HG02610 (cell line): ENCODE measurements at regions not wholly inside any gene's neighbourhood (a gene's known extent, or its start where the extent isn't known, plus 50 kb on each side); places are given as distances from the start of the nearest gene placed in this dataset.

Source experiments
- ATAC-seq: cut with Tn5 transposase; IDR thresholded peaks from one replicate; pipeline ENCODE4 v1.9.1; 2021; ENCODE audit warnings: mild to moderate bottlenecking, moderate library complexity; ENCODE audit not compliant: unreplicated experiment

DNA sequence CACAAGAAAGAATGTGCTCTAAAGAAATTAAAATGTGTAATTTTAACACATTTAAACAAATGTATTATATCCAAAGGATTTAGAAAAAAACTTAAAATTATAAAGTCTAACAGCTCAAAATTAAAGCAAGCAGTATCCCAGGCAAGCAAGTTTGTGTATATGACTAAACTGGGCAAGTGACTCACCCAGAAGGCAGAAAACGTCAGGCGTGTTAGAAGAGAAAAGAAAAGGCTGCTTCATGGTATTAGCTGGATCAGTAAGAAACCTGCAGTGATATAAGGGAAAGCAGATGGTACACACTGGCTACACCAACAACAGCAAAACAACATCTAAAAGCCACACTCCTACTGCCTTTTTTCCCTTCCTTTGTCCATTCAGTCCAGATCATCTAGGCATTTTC, 250.6 kb upstream of the NDST3 start:
- ATAC-seq: no peak

DNA sequence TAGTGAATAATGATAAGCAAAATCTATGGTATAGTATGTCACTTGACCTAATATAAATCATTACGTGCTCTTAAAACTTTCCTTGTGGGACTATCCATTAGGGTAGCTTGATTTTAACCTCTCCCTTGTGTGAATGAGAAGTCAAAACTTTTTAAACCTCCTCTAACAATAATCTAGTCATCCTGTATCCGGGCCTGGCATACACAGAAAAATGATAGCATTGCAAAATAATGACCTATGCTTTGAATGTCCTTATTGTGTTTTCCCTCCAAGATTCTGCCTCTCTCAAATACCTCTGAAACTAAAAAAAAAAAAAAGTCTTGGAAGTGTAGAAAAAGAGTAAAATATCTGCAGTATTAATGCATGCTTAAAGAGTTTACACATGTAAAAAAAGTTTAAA, 250.0 kb upstream of the NDST3 start:
- no peak for ATAC-seq

DNA sequence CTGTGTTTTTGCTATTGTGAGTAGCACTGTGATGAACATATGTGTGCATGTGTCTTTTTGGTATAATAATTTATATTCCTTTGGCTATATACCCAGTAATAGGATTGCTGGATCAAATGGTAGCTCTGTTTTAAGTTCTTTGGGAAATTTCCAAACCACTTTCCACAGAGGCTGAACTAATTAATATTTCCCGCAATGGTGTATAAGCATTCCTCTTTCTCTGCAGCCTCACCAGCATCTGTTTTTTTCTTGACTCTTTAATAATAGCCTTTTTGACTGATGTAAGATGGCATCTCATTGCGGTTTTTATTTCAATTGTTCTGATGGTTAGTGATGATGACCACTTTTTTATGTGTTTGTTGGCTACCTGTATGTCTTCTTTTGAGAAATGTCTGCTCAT, 247.7 kb upstream of the NDST3 start:
- no peak for ATAC-seq

DNA sequence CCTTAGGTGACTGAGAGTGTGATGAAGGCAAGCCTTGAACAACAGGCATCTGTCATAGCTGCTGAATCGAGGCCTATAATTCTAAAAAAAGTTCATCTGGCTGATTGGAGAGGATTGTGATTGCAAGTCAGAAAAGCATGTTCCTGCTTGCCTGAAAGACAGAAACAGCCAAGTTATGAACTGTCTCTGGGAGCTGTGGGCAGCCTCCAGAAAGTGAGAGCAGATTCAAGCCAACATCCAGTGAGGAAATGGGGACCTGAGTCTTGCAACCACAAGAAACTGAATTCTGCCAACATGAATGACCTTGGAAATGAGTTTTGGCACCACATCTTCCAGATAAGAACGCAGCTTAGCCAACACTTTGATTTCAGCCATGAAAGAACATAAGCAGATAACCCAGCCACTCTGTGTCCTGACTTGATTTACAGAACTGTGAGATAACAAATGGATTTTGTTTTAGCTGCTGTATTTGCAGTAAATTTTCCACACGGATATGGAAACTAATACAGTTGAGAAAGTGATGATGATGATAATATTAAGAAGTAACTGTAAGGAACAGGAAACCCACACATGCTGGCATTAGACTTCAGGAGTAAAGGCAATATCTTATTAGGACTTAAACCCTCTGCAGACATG, 240.3 kb upstream of the NDST3 start:
- no peak for ATAC-seq

DNA sequence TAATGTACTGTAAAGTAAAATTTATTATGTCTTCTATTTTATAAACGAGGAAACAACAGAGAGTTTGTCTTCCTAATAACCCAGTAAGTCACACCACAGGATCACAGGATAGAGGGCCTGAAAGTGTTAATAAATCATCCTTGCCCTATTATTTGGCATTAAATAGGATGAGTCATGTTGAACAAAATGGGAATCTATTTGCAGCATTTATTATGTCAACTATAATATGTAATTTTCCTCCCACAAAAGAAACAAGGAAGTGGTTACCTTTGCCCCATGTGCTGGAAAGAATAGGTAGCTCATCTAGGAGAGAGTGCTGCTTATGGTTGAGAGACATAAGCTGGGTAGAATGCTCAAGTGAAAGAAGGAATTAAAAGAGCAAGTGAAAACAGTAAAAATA, 237.6 kb upstream of the NDST3 start:
- ATAC-seq: no peak

DNA sequence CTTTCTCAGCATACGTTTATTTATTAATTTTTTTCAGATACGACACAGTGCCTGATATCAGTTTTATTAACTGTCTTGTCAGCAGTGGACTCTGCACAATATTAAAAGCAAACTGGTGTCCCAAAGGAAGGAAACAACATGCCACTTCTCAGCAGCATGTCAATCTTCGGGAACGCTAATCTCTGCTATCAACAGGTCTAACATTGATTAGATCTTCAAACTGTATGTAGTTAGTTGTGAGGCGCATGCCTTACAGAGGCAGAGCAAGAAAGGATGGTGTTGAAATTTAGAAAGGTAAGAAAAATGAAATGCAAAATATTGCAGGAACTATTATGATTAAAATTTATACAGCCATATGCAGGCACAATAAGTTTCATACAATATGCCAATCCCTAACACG, 233.7 kb upstream of the NDST3 start:
- ATAC-seq: no peak

DNA sequence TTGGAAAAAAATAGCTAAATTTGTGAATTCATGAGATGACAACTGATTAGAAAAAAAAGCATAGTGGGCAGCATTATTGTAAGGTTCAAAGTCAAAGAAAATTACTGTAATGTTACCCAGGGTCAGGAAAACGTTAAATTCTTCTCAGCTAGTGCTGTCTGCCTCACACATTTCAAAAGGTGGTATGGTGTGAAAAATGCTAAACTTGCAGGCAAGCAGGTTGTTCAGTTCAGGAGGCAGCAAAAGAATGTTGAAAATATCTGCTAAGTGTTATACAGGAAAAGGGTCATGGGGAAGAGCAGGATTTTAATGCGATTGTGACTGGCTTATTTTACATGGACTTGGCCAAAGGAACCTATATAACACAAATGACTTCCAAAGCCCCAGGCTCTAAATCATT, 232.5 kb upstream of the NDST3 start:
- ATAC-seq: no peak

DNA sequence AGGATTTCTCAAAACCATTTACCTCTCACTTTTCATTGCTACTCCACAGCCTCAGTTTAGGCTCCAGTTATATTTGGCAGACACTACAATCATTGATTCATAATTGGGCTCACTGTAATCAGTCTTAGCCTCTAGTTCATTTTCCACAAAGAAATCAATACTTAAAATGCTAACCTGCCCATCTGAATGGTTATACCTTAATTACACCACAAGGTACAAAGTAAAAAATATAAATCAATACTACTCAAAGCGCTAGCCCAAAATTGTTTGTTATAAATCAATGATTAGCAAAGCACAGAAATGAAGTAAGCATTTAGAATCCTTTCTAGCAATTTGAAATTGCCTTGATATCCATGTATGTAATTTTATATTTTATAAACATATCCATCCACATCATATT, 222.6 kb upstream of the NDST3 start:
- no peak for ATAC-seq

DNA sequence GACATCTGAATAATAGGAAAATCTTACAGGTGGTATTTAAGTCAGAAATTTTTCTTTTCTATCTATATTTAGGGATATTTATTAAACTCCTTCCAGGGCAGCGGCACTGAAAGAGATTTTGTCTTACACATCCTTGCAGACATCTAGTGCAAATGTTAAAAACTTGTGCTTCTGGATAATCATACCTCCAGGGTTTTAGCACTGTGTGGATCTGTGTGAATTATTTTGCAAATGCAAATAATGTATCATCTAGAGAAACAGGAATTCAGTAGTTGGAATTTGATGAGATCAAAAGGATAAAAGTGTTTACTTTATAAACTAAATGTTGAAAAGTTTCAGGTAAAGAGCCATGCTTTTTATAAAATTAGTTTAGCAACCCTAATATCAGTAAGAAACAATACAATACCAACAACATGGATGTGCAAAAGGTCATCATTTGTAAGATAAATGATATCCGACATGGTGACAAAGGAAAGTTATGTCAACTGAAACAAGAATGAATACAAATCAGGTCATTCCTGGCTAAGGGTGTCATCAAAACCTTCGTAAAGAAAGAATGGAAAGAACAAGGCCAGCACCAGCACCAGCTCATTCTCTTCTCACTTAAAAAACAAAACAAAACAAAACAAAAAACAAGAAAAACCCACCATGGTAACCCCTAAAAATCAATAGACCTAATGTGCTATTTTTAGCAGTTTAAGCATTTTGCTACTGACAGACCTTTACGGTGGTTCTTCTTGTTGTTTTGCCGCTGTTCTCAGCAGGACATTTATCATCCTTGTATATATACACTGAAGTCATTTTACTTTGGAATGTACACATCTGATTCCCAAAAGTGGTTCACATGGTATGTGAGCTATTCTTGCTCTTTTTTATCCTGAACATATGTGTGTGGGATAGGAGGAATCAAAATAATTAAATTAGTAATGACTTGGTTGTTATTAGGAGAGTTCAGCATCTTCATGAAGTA, 219.7 kb upstream of the NDST3 start:
- ATAC-seq: no peak

DNA sequence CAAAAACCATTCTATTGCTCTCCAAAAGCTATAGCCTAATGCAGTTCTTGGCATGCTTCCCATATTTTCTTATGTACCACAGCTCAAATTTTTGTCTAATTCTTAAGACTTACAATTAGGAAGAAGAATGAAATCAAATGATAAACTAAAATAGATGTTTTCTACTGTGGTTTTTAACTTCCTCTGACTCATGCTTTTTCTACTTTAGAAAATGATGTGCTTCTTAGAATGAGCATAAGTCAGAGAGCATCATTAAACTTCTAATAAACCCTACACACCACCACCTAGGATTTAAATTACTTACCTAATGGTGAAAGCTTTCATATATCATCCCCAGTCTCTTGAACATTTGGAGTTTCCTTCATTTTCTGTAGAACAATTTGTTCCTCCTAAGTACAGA, 217.0 kb upstream of the NDST3 start:
- no peak for ATAC-seq

DNA sequence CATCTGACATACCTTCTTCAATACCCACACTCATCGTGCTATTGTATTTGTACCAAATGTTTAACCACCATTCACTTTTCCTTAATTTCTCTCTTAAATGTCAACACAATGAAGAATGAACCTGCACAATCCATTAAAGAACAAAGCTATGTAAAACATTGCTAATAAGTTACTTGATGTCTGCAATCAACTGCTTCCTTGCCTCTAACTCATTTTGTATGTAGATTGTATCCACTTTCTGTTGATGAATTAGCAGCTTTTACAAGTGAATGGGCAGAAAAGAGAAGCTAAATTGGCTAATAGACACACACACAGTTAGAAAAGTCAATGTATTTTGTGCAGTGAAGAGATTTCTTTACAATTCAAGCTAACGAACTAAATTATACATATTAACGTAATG, 212.5 kb upstream of the NDST3 start:
- ATAC-seq: no peak

DNA sequence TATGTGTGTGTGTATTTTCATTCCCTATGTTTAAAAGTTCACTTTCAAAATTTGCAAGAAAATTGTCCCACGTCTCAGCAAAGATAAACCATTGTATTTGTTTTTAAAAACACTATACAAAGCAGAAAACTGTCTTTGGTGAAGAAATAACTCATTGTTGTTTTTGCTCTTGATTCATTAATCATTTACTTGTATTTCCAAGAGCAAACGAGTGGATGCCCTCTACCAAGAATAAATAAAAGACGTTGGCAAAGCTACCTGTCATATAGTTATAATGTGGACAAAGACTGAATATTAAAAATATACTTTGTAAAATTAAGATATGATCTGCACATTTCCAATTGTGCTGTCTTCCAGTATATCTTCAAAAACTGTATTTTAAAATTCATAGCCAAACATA, 210.9 kb upstream of the NDST3 start:
- ATAC-seq: no peak

DNA sequence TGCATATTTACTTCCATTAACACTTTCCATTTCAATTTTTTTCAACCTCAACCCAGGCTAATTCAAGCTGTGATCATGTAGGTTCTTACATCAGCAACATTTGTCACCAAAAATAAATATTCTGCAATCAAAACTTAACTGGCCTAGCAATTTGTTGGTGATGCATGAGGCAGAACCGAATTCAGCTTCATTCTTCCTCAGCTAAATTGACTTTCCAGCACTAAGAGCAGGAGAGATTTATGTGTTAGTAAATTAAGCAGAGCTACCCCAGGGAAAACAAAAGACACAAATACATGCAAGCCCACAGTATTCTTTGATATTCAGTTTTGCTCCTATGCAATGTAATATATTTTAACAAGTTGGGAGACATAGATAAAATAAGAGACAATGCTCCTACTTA, 208.7 kb upstream of the NDST3 start:
- no peak for ATAC-seq

DNA sequence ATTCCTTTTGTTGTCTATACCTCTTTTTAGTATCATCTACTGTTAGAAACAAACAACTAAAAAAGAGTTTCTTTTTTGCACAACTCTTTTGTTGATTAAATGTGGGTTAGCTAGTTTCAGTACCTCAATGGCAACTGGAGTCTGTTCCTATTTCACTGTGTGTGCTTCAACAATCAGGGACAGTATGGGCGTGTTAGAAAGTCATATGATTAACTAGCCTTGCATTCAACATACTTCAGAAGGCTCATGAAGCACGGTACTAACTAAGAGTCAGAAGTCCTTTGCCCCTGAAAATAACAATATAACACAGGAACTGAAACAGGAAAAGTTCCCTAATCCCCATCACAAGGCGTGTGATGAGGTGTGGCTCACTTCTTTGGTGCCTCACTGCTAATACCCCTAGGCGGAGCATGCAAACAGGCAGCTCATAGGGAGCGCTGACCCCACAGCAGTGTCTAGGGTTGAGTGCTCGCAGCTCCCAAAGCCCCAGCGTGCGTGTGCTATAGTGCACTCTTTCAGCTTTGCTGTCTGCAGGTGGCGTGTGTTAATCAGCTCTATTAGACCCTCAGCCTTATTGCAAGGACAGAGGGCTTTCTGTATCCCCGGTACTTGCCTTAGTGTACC, 203.1 kb upstream of the NDST3 start:
- ATAC-seq: no peak

DNA sequence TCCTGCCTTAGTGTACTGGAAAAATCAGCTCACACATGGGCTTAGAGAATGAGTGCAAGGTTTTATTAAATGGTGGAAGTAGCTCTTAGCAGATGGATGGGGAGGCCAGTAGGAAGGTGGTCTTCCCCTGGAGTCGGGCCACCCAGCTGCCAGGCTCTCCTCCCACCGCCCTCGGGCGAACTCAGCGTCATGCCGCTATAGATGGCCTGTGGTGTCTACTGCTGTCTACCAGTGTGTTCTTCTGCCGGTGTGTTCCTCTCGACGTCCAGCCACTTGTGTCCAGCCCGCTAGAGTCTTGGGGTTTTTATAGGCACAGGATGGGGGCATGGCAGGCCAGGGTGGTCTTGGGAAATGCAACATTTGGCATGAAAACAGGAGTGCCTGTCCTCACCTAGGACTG, 198.7 kb upstream of the NDST3 start:
- ATAC-seq: no peak

DNA sequence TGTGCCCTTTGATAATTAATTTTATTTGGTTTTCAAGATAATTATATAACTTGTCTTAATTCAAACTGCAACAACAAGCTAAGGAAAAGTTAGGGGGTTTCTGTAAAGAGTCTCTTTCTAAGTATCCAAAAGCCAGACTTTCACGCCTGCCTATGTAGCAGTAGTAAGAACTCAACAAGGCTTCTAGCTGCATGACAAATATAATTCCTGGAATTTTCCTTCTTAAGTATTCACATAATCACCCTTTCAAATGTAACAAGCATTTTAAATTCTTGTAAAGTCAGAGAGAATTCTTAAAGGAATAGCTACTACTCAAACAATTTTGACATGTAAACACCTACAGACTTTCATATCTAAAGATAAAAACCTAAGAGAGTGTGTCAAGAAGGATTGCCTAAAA, 189.7 kb upstream of the NDST3 start:
- ATAC-seq: no peak

DNA sequence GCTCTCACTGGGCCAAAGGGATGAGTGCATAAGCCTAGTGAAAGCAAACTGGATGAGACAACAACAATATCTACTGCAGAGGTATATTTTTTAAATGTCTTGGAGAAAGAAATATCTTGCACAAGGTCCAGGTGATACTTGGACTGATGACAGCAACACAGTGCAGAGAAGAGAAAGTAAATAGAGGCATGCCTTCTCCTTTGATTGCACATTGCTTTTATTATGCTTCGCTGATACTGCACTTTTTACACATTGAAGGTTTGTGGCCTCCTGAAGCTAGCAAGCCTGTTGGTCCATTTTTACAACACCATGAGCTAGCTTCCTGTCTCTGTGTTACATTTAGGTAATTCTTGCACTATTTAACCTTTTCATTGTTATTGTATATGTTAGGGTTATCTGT, 189.0 kb upstream of the NDST3 start:
- no peak for ATAC-seq

DNA sequence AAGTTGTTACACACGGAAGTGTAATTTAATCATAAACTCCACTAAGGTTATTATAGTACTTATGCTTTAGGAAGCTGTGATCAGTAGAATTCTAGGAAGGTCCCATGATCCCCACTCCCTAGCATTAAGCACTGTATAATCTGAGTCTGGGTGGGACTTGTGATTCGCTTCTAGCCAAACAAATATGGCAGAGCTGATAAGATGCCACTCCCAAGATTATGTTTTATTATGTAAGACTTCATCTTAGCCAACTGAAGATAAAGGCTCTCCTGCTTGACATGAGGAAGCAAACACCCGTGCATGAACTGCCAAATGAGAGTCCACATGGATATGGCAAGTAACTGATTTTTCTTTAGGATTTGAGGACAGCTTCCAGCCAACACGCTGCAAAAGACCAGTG, 186.4 kb upstream of the NDST3 start:
- ATAC-seq: no peak

DNA sequence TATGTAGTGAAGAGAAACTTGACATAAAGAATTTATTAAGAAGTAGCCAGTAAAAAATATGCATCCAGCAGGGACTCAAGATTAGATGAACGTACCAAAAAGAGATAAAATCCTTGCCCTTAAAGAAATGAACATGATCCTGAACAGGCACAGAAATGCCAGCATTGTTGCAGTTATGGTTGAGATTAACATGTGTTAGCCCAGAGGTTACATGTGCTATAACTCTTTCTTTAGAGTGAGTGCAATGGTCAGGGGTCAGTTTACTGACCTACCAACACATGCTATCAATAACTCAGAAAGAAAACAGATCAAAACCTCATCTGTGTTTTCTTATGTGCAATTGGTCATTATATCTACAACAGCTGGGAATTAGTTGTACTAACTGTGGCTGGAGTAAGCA, 166.1 kb upstream of the NDST3 start:
- no peak for ATAC-seq

DNA sequence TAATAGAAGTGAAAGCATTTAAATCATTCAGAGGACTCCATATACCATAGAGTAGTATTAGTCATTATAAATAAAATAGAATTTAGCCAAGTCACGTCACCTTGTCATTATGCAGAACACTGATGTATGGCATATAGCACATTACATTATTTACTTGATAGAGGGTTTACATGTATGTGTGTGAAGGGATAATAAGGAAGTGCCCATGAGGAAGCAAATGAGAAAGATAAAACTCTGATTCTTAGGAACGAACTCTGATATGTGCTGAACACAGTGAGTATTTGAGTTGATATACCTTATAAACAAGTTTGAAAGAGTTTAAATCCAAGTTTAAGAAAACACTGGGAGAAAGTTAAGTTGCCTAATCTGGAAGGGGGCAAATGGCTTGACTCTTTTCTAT, 160.5 kb upstream of the NDST3 start:
- ATAC-seq: no peak

DNA sequence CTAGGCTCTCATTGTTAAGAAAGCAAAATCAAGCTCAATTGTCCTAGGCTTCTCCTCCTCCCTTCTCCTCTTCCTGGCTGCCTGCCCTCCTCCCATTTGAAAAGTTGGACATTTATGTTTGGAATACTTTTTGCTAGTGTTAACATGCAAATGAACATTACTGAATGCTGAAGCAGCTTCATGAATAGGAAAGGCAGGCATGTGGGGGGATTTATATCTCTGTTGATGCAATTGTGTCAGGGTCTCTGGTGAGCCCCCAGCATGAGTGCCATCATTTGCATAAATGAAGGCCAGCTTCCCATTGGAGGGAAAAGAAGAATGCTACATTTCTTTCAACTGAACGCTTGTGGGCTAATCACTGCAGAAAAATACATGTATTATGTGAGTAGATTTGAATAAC, 160.1 kb upstream of the NDST3 start:
- no peak for ATAC-seq

DNA sequence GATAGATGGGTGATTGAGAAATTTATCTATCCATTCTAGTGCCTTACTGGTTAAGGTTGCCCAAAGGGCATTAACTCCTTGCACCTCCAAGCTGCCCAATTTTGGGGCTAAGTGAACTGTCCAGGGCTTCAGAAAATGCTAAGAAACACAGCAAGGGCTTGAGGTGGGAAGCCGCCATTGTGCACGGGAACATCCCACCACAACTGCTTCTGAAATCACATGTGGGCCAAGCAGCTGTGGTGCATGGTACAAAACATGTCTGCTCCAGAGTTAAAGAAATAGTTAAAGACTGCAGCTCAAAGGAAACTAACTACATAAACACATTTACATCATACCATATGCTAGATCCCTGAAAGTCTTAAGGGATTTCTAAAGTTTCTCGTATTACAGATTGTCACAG, 144.3 kb upstream of the NDST3 start:
- ATAC-seq: no peak
